Activated effector memory CD4-positive, alpha-beta T cell treated with Interleukin-2 at 50 U/mL for 16 hours (primary cell): ENCODE measurements at regions not wholly inside any gene's neighbourhood (a gene's known extent, or its start where the extent isn't known, plus 50 kb on each side); places are given as distances from the start of the nearest gene placed in this dataset.
"Not testable (repeated sequence)": the region's sequence is repeated elsewhere in the genome, so short reads cannot be mapped to it uniquely, and the experiment has no call there.

Source experiments
- DNase-seq: peaks from one replicate; pipeline ENCODE4 v3.0.0-alpha.2; 2020

DNA sequence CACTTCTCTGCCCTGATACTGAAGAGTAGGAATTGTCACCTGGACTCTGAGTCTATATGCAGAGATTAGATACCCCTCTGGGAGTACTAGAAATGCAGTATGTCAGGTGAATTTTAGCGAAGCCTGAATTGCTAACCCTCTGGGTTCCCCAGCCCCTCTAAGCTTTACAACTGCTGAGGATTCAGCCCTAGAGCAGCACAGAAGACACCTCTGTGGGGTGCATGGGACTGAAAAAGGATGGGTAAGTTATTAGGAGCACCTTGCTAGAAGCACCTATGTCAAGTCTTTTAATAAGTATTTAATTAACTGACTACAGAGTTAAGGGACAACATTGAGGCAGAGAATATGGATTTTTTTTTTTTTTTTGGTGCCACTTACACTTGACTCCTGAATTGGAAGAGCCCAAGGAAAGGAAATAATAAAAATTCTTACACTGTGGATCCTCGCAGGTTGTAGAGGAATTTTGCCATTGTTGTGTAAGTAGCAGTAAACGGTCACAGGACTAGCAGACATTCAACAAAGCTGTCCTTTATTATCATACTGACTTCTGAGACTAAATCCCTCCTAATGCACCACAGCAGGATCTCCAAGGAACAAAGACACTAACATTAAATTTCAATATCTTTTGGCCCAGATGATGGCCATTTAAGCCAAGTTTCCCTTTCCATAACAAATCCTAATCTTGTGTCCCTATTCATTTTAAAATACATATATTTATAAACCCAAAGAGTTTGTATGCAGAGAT, 253.2 kb downstream of the ANKRD50 start:
- no peak for DNase-seq

DNA sequence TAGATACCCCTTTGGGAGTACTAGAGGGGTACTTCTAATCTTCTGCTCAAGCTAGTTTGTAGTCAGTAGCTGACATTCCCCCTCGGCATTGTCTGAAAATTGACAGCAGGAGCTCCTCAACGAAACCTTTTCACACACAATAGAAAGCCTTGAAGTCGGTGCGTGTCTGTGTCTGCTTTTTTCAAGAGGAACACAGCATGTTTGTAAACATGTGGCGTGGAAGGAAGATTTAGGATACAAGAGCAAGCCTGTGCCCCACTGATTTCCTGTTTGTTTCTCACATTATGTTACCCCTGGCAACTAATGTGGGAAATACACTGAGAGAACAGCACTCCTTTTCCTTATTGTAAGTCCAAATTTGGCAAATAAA, 252.6 kb downstream of the ANKRD50 start:
- no peak for DNase-seq

DNA sequence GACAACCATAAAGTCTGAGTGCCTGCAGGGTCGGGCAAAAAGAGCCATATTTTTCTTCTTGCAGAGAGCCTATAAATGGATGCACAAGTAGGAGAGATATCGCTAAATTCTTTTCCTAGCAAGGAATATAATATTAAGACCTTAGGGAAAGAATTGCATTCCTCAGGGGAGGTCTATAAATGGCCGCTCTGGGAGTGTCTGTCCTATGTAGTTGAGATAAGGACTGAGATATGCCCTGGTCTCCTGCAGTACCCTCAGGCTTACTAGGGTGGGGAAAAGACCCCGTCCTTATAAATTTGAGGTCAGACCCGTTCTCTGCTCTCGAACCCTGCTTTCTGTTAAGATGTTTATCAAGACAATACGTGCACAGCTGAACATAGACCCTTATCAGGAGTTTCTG, 250.9 kb downstream of the ANKRD50 start:
- not testable (repeated sequence) for DNase-seq

GRCh38 chr4:124462954-124463828, 249.3 kb downstream of the ANKRD50 start:
- DNase-seq: no peak

- no peak for DNase-seq
Observed at GRCh38 chr4:124464836-124465235, 247.7 kb downstream of the ANKRD50 start.

- no peak for DNase-seq
Observed at GRCh38 chr4:124468360-124468759, 244.2 kb downstream of the ANKRD50 start.

- DNase-seq: no peak
Observed at GRCh38 chr4:124469981-124470380, 242.6 kb downstream of the ANKRD50 start.

- DNase-seq: no peak
Observed at GRCh38 chr4:124478470-124478869, 234.1 kb downstream of the ANKRD50 start.

- no peak for DNase-seq
Observed at GRCh38 chr4:124480061-124480460, 232.5 kb downstream of the ANKRD50 start.

DNA sequence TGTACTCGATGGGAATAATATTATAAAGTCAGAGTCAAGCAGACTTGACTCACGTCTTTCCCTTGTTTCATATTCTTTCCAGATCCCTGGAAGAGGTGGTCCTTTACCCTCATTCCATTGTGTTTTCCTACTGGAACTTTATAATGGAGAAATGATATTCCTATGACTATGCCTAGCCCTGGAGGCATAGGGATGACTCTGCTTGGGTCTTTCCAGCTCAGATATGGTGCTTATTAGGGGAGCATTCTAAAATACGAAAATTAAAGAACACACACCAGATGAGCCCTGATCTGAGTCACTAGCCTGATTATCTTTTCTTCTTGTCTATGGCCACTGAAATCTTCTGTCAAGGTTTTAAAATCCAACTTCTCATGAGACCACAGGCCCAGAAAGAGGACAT, 231.4 kb downstream of the ANKRD50 start:
- DNase-seq: no peak

DNA sequence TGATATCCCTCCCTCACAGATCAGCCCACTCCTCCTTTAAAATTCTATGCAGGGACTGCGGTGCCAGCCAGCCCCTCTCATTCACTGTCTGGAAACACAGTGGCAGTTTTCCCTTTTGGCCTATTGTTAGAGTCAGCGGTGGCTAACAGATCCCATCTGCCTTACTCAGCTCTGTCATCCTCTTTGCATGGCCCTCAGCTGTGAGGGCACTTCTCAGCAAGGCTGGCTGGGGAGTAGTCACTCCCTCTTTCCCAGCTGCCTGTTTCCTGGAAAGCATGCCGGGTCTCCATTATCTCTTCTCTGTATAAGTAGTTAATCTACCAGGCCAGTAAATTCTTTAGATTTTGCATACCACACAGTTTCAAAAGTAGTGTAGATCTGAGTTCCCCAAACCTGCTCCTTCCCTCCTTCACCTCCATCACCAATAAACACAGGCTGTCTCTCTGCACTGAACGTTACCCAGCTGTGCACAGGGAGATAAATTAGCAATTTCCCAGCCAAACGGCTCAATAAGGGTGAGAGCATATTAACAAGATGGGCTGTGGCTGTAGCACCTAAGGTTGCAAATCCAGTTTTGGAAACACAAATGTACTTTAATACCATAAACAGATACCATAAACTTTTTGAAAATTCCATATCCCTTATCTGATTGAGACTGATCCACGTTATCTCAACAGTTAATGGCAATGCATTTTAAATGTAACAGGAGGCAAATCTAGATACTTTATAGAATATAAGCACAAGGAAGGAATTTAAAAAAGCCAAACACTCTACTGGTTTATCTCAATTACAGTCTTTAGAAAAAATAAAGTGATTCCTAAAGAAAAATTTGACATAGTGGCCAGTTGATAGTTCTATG, 229.3 kb downstream of the ANKRD50 start:
- no peak for DNase-seq

GRCh38 chr4:124484008-124484407, 228.5 kb downstream of the ANKRD50 start:
- no peak for DNase-seq

GRCh38 chr4:124484940-124485339, 227.6 kb downstream of the ANKRD50 start:
- no peak for DNase-seq

GRCh38 chr4:124486423-124486822, 226.1 kb downstream of the ANKRD50 start:
- no peak for DNase-seq

DNA sequence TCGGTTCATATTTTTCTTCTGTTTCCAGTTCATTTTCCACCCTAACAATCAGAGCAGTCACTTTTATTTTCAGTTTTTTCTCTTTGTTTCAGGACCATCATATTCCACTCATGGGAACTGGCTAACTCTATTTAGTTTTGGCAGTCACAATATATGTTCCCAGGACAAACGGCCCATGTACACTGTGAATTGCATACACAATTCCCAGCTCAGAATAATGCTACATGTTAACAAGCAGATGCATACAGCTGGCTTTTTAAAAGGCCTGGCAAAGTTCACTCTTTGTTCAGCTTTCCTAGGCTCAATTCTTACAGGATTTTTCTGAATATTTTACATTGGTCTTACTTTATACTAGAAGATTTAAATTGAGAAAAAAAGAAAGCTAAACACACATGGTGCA, 224.9 kb downstream of the ANKRD50 start:
- no peak for DNase-seq

GRCh38 chr4:124491361-124492145, 221.0 kb downstream of the ANKRD50 start:
- DNase-seq: no peak

DNA sequence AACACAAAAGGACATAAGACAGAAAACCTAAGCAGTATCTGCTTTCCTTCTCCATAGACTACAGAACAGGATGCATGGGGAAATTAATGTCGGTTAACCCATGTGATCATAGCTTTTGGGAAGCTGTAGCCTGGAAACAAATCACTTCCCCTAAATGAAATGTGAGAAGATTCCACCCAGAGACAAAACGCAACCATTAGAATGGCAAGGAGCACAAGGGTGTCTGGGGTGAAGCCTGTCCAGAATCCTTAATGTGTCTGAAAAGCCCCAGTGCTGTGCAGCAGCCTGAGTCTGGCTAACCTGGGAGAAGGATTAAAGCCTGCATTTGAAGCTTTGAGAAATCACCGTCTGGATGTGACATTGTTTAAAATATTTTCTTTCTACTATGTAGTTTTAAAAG, 213.3 kb downstream of the ANKRD50 start:
- no peak for DNase-seq

GRCh38 chr4:124501576-124501975, 211.0 kb downstream of the ANKRD50 start:
- no peak for DNase-seq

DNA sequence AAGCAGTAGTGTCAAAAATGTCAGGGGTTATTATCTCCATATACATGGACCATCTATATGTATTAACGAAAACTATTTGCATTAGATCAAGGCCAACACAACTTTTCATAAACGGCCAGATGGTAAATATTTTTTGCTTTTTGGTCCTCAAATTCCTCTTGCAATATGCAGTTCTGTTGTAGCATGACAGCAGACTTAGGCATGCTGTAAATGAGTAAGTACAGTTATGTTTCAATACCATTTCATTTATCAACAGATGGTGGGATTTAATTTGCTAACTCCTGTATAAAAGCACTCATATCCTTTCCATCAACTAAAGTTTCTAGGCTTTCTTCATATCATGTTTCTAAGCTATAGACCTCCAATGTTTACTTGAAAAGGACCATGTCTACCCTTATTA, 208.1 kb downstream of the ANKRD50 start:
- no peak for DNase-seq

GRCh38 chr4:124505211-124505610, 207.3 kb downstream of the ANKRD50 start:
- DNase-seq: no peak

- DNase-seq: no peak
Observed at GRCh38 chr4:124509151-124509550, 203.4 kb downstream of the ANKRD50 start.

DNA sequence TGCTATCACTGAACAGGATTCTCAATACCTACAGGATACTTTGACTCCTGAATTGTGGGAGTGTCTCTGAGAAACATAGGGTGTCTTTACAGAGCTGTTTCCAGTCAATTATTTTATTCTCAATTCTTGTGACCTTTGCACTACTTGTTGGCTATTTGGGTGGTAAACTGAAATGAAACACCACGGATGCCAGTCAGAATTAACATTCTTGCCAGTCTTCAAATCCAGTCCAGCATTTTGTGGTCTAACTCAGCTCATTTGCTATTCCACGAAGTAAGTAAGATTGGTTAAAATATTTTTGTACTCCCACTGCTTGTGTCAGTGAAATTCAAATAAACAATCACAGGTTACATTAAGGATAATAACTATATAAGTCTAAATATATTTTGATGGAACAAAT, 197.9 kb downstream of the ANKRD50 start:
- DNase-seq: no peak

DNA sequence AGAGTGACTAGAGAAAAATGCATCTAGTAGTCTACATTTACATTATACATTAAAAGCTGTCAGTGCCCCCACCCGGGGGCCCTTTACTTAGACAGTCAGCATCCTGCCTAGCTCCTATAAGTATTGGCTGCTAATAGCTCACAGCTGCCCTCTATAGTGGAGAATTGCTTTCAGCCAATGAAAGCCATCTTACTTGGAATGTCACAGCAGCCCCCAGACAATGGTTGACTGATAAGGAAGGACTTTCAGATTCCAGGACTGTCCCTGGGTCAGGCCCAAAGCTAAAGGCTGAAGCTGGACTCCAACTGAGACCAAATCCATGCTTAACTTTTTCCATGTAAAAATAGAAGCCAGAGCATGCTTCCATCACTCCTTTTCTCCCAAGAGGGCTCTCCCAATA, 196.9 kb downstream of the ANKRD50 start:
- no peak for DNase-seq
